Caki2 (cell line): ENCODE measurements at regions not wholly inside any gene's neighbourhood (a gene's known extent, or its start where the extent isn't known, plus 50 kb on each side); places are given as distances from the start of the nearest gene placed in this dataset.

Experiments
- DNase-seq: peaks from one replicate; pipeline ENCODE4 v3.0.0-alpha.2; 2015; ENCODE audit warnings: low read depth
- in situ Hi-C: cut with HindIII; loops from 2 replicates; pipeline ENCODE4 v1.10.0; 2016; ENCODE audit warnings: low sequenced_read_pairs, low pct_unique_long_range_greater_than_20kb, mixed read lengths

- in situ Hi-C loops, result no loop called here
- DNase-seq, result no peak
Measured at GRCh38 chr15:58268746-58269267, 130.6 kb downstream of the AQP9 start.

DNA sequence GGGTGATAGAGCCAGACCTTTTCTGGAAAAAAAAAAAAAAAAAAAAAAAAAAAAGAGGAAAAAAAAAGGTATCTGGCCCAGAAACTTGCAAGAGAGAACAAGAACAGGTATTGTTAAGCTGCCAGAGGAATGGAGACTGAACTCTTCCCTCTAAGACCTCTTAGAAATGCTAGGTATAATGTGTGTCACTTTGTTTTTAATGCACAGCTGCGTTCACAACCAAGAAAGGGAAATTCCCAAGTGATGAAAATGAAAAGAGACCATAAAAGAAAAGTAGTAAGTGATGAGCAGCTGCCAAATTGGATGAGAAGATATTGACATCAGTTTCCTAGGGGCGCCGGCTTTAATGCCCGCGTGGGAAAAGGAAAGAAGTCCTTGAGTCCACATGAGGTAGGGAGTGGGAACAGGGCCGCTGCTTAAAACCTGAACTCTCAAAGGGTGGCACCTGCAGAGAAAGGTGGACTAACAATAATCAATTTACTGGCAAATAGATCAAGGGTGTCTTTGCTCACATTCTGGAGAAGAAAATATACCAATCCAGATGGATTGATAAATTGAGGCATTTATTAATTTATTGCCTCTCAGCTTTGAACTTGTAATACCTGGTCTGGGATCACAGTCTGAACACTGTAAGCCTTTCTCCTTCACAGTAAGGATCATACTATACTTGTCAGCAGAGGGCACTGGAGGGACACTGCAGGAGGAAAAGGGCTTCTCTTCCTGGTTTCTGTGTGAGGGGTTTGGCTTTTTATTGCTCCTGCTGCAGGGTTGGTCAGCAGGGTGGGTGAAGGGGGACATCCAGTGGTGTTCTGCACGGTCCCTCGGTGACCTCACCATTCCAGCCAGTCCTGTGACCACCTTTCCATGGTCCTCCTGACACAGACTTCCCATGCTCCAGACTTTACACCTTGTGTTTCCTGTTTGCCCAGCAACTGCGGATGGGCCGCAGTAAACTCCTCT is 131.6 kb downstream of the AQP9 start:
- in situ Hi-C loops, result no loop called here
- DNase-seq, result peak; percentile 73

- no peak for DNase-seq
- in situ Hi-C loops, result no loop called here
Measured at GRCh38 chr15:58271410-58271809, 133.2 kb downstream of the AQP9 start.

DNA sequence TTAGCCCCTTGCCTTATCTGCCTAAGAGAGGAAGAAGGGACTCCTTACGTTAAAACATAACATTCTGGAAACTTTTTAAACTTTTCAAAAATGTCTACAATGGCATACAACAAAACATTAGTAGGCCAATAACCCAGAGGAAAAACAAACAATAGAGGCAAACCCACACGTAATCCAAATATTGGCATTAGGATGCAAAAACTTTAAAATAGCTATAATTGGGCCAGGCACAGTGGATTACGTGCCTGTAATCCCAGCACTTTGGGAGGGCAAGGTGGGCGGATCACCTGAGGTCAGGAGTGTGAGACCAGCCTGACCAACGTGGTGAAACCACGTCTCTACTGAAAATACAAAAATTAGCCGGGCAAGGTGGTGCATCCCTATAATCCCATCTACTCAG is 134.9 kb downstream of the AQP9 start:
- in situ Hi-C loops, result no loop called here
- DNase-seq, result no peak

- in situ Hi-C loops, result no loop called here
- no peak for DNase-seq
Measured at GRCh38 chr15:58274885-58275284, 136.7 kb downstream of the AQP9 start.

- no peak for DNase-seq
- in situ Hi-C loops, result no loop called here
Measured at GRCh38 chr15:58275785-58276184, 137.6 kb downstream of the AQP9 start.

GRCh38 chr15:58276924-58277323 is 138.7 kb downstream of the AQP9 start:
- in situ Hi-C loops, result no loop called here
- no peak for DNase-seq

GRCh38 chr15:58277333-58277732 is 139.2 kb downstream of the AQP9 start:
- DNase-seq, result no peak
- in situ Hi-C loops, result no loop called here

GRCh38 chr15:58279106-58279505 is 140.9 kb downstream of the AQP9 start:
- in situ Hi-C loops, result no loop called here
- DNase-seq, result no peak

- in situ Hi-C loops, result no loop called here
Measured at GRCh38 chr15:58279654-58280053, 141.5 kb downstream of the AQP9 start.

DNA sequence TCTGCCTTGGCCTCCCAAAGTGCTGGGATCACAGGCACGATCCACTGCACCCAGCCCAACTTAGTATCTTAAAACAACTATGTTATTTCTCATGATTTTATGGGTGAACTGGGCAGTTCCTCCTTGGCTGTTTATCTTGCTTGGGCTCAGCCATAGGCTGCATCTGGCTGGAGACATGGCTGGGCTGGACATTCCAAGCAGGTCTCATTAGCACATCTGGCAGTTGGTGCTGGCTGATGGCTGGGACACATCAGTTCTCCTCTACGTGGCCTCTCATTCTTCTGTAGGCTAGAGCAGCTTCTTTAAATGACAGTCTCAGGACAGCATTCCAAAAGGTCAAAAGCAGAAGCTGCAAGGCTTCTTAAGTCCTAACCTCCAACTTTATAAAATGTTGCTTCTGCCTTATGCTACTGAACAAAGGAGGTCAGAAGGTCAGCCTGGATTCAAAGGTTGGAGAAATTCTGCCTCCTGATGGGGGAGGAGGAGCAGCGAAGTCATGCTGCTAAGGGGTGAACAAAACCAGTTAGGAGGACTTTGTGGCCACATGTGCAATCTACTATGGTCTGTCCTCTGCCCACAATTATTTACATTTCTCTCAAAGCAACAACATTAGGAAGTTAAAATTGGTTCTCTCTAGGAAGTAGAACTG is 144.0 kb downstream of the AQP9 start:
- in situ Hi-C loops, result no loop called here
- no peak for DNase-seq

More at GRCh38 chr15:58279654-58280053, 141.5 kb downstream of the AQP9 start:
- no peak for DNase-seq

DNA sequence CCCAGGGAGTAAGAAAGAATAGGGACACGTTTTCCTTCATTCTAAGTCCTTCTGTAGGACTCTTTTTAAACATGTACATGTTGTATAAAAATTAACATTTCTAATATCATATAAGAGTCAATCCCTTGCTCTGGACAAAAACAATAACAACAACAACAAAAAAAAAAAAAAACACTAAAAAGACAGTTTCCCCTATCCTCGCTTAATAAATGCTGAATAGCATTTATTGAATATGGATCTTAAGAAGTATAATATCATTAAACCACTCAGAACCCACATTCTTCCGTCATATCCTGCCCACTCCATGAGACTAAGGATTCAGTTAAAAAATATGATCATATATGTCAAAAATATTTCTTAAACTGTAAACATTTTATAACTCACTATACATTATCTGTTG is 145.1 kb downstream of the AQP9 start:
- in situ Hi-C loops, result no loop called here
- DNase-seq, result no peak

GRCh38 chr15:58284293-58284692 is 146.1 kb downstream of the AQP9 start:
- no peak for DNase-seq
- in situ Hi-C loops, result no loop called here

- in situ Hi-C loops, result no loop called here
- DNase-seq, result no peak
Measured at GRCh38 chr15:58285212-58285920, 146.4 kb upstream of the LIPC start.

DNA sequence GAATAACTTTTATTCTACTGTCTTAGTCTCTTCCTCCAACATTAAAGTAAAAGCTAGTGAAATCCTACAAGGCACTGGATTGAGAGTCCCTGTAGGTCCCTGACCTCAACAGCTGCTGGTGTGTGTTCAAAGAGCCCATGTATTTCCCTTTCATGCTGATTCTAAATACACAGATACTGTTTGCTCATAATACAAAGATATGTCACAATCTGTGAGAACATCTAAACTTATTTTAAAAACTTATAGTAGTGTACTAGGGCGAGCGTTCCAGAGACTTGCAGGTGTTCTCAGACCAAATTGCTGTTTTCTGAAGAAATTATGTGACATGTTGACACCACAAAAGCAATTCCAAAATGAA is 145.9 kb upstream of the LIPC start:
- DNase-seq, result no peak
- in situ Hi-C loops, result no loop called here

DNA sequence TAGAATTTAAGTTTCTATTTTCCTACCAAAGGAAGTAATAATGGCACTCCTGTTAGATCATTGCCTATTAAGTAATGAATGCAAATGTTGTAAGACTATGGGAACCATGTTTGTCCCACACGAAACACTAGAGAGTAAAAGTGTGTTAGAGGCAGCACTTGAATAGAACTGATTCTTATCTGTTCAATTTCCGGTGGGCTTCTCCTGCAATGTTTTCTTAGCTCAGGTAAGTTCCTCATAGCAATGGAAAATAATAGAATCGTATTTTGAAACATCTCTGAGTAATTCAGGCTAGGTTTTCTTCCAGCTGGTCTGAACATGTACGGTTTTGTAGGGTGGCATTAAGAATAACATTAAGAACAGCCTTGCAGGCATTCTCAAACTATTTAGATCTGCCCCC is 145.3 kb upstream of the LIPC start:
- in situ Hi-C loops, result no loop called here
- DNase-seq, result no peak

- in situ Hi-C loops, result no loop called here
- DNase-seq, result no peak
Measured at GRCh38 chr15:58287891-58288290, 143.9 kb upstream of the LIPC start.

GRCh38 chr15:58288592-58288991 is 143.2 kb upstream of the LIPC start:
- in situ Hi-C loops, result no loop called here
- DNase-seq, result no peak

DNA sequence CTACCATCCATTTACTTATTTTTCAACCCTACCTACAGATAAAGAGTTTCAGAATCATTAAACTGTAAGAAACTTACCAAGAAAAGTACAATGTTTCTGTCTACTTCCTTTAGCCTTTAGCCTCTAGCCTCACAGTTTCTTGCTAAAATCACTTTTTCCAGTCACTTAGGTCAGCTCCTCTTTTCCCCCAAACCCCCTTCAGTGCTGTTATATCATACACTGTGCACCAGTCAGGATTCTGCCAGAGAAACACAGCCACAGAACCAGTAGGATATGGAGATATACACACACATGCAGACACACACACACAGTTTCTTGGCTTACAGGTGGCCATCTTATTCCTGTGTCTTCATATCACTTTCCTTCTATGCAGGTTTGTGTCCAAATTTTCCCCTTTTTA is 139.9 kb upstream of the LIPC start:
- in situ Hi-C loops, result no loop called here
- no peak for DNase-seq
